Stimulated activated CD8-positive, alpha-beta memory T cell treated with anti-CD3 and anti-CD28 coated beads, Interleukin-4, amount 100 ng/mL, for 48 hours (primary cell): ENCODE measurements at regions not wholly inside any gene's neighbourhood (a gene's known extent, or its start where the extent isn't known, plus 50 kb on each side); places are given as distances from the start of the nearest gene placed in this dataset.

Experiments used
- DNase-seq: peaks from one replicate; pipeline ENCODE4 v3.0.0-alpha.2; 2020

GRCh38 chr1:56390934-56391731, 188.2 kb downstream of the PLPP3 start:
- no peak for DNase-seq

- no peak for DNase-seq
These were observed 189.0 kb downstream of the PLPP3 start for GRCh38 chr1:56390232-56390867.

- DNase-seq, result no peak
These were observed 189.6 kb downstream of the PLPP3 start for GRCh38 chr1:56389813-56390212.

GRCh38 chr1:56387071-56387740, 192.2 kb downstream of the PLPP3 start:
- no peak for DNase-seq

GRCh38 chr1:56385314-56385713, 194.0 kb downstream of the PLPP3 start:
- no peak for DNase-seq

- no peak for DNase-seq
These were observed 196.4 kb downstream of the PLPP3 start for GRCh38 chr1:56382929-56383328.

GRCh38 chr1:56380531-56380930, 198.8 kb downstream of the PLPP3 start:
- no peak for DNase-seq

- DNase-seq, result no peak
These were observed 200.9 kb downstream of the PLPP3 start for GRCh38 chr1:56378341-56379070.

- DNase-seq, result no peak
These were observed 201.9 kb downstream of the PLPP3 start for GRCh38 chr1:56377431-56377830.

- no peak for DNase-seq
These were observed 203.0 kb downstream of the PLPP3 start for GRCh38 chr1:56376188-56376984.

GRCh38 chr1:56375326-56375804, 204.0 kb downstream of the PLPP3 start:
- no peak for DNase-seq

GRCh38 chr1:56374026-56374974, 205.1 kb downstream of the PLPP3 start:
- DNase-seq, result no peak

GRCh38 chr1:56370513-56370912, 208.8 kb downstream of the PLPP3 start:
- no peak for DNase-seq

- DNase-seq, result no peak
These were observed 216.2 kb downstream of the PLPP3 start for GRCh38 chr1:56363007-56363770.

- DNase-seq, result no peak
These were observed 219.3 kb downstream of the PLPP3 start for GRCh38 chr1:56360021-56360420.

- DNase-seq, result no peak
These were observed 220.3 kb downstream of the PLPP3 start for GRCh38 chr1:56359056-56359455.

- no peak for DNase-seq
These were observed 221.3 kb downstream of the PLPP3 start for GRCh38 chr1:56357927-56358690.

- DNase-seq, result no peak
These were observed 222.9 kb downstream of the PLPP3 start for GRCh38 chr1:56356376-56356990.

GRCh38 chr1:56355918-56356317, 223.4 kb downstream of the PLPP3 start:
- no peak for DNase-seq
